ENCODE measurements at regions not wholly inside any gene's neighbourhood (a gene's known extent, or its start where the extent isn't known, plus 50 kb on each side); places are given as distances from the start of the nearest gene placed in this dataset.

DNA sequence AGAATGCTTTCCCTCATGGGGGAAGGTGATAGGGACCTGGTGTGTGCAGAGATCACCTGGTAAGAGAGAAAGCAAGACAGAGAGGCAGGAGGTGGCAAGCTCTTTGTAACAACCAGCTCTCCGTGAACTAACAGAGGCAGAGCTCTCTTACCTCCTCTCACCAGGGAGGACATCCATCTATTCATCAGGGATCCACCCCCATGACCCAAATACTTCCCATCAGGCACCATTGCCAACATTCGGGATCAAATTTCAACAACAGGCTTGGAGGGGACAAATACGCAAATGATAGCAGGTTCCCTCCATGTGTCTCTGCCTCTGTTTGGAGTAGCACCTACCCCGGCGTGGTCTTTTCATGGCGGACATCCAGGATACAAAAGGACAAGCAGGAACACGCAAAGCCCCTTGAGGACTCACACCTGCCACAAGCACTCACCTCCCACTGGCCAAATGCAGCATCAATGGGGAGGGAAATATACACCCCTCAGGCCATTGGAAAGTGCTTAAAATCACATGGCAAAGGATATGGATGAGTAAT is 431.2 kb upstream of the AUTS2 start:
- TF ChIP-seq EZH2 (IDR thresholded peaks at IDR 0.05; ENCODE audit: insufficient read depth, poor library complexity, severe bottlenecking) (no peak), EZH2phosphoT487 (IDR thresholded peaks at IDR 0.05; ENCODE audit: insufficient read depth, low read depth) (no peak)

Data from GM23248 (cell line).